Adipocyte (in vitro differentiated cells): ENCODE measurements at regions not wholly inside any gene's neighbourhood (a gene's known extent, or its start where the extent isn't known, plus 50 kb on each side); places are given as distances from the start of the nearest gene placed in this dataset.

Experiments used
- DNase-seq: peaks from one replicate; pipeline ENCODE4 v3.0.0-alpha.2; 2015; ENCODE audit warnings: low read depth
- H3K27me3 ChIP-seq: replicated peaks from 2 replicates; pipeline ENCODE4 v1.7.0; 2013; ENCODE audit warnings: mild to moderate bottlenecking, low read length, moderate library complexity; ENCODE audit not compliant: control insufficient read depth, insufficient read depth
- H3K36me3 ChIP-seq: 2 replicates; pipeline ENCODE4 v1.7.0; 2013; ENCODE audit warnings: low read length, mild to moderate bottlenecking, moderate library complexity; ENCODE audit not compliant: control insufficient read depth, insufficient read depth, severe bottlenecking
- H3K4me1 ChIP-seq: 2 replicates; pipeline ENCODE4 v1.7.0; 2013; ENCODE audit warnings: mild to moderate bottlenecking, low read length, moderate library complexity; ENCODE audit not compliant: control insufficient read depth, insufficient read depth
- H3K4me3 ChIP-seq: 2 replicates; pipeline ENCODE4 v1.7.0; 2013; ENCODE audit warnings: mild to moderate bottlenecking, low read length, moderate library complexity
- H3K9ac ChIP-seq: 2 replicates; pipeline ENCODE4 v1.7.0; 2013; ENCODE audit warnings: mild to moderate bottlenecking, low read length, moderate library complexity
- H3K9me3 ChIP-seq: 2 replicates; pipeline ENCODE4 v1.7.0; 2013; ENCODE audit warnings: mild to moderate bottlenecking, low read length, moderate library complexity; ENCODE audit not compliant: control insufficient read depth

DNA sequence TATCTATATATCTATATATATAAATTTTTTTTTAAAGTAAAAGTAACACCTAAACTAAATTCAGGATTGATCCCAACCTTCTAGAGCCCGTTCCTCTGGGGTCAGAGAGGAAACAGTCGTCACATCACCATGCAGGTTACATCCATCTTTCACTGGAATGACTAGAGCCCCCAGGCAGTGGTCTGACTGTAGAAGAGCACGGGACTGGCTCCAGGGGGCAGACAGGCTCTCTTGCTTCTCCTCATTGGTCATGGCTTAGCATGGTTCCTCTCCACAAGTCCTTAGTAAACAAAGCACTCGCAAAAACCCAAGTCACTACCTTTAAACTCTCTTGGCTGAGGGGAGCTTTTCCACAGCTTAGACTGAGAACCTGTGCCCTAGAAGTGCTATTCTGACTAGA is 110.5 kb downstream of the NR2F2 start:
- Histone ChIP-seq H3K9ac (no peak overlapping the region), H3K27me3 (no peaks in the 10 kb centered on the region), H3K4me1 (no peaks in the 10 kb centered on the region), H3K9me3 (no peaks in the 10 kb centered on the region), H3K36me3 (no peaks in the 10 kb centered on the region), H3K4me3 (no peak overlapping the region)
- no peak for DNase-seq

DNA sequence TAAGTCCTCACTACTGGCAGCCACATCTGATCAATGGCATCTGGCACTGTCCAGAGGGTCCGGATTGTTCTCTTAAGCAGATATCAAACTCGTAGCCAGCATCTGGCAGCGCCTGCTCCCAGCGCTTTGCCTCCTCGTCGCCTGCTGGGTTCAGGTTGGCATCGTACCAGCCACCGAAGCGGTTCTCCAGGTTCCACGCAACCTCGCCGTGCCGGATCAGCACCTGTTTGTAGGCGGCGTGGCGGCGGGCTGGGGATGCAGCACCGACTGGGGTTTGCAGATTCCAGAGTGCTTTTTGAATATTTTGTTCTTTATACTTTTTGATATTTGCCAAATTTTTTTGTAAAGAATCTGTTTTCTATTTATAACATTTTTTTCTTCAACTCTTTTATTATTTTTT is 111.6 kb downstream of the NR2F2 start:
- Histone ChIP-seq H3K27me3 (no peaks in the 10 kb centered on the region), H3K4me1 (no peaks in the 10 kb centered on the region), H3K4me3 (no peak overlapping the region), H3K9ac (no peak overlapping the region), H3K9me3 (no peaks in the 10 kb centered on the region), H3K36me3 (no peaks in the 10 kb centered on the region)
- no peak for DNase-seq

DNA sequence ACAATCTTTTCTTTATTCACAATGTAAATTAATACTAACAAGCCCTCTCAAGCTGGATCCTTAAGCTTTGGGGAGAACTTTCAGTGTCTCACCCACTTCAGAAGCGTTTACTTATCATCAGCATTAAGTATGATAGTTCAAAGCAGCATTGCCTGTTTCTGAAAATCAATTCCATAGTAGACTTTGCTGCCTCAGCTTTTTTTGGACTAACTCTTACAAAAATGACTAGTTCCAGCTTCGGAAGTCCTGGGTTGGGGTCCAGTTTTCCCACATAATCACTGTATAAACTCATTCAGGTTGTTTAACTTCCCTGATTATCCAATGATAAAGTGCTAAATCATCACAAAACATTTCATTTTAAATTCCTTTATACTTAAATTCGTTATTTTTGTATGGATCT is 114.4 kb downstream of the NR2F2 start:
- Histone ChIP-seq H3K36me3 (no peaks in the 10 kb centered on the region), H3K4me1 (no peaks in the 10 kb centered on the region), H3K9ac (no peak overlapping the region), H3K4me3 (no peak overlapping the region), H3K9me3 (no peaks in the 10 kb centered on the region), H3K27me3 (peaks cover 13% of the 10 kb centered on the region)
- DNase-seq: no peak

DNA sequence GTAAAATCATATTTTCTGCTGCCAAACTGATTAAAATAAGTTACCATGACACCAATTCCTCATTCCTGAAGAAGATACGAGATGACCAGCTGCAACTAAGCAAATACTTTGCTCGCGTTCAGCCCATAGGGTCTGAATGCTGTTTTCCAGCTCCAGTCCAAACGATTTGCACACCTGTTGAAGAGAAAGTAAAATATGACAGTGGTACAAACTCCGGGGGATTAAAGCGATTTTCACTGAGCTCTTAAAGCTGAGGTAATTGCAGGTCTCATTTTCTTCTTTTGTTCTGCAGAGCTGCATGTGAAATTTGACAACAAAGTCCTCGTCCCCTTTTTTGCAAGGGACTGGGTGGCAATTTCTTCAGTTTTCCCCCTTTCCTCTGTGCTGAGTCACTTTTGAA is 118.4 kb downstream of the NR2F2 start:
- DNase-seq: no peak
- H3K9ac ChIP-seq: no peak overlapping the region
- peaks cover 25% of the 10 kb centered on the region for H3K27me3 ChIP-seq
- no peaks in the 10 kb centered on the region for H3K9me3 ChIP-seq
- no peak overlapping the region for H3K4me3 ChIP-seq
- no peaks in the 10 kb centered on the region for H3K36me3 ChIP-seq
- no peaks in the 10 kb centered on the region for H3K4me1 ChIP-seq

DNA sequence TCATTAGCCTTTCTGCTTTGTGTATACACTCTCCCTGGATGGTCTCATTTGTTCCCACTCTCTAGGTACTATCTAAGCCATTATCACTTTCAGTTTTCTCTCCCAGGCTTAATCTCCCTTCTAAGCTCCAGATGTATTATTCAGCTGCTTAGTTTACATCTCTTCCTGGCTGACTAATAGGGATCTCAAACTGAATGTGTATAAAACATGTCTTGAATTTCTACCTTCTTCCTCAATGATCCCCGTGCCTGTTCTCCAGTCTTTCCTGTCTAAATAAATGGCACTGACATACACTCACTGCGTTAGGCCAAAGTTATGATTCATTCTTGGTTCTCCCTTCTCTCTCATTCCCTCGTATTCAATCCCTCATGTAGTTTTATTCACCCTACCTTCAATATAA is 127.3 kb downstream of the NR2F2 start:
- H3K9ac ChIP-seq: no peak overlapping the region
- H3K4me1 ChIP-seq: no peaks in the 10 kb centered on the region
- H3K9me3 ChIP-seq: no peaks in the 10 kb centered on the region
- H3K4me3 ChIP-seq: no peak overlapping the region
- no peak for DNase-seq
- no peaks in the 10 kb centered on the region for H3K36me3 ChIP-seq
- peaks cover 4% of the 10 kb centered on the region for H3K27me3 ChIP-seq

DNA sequence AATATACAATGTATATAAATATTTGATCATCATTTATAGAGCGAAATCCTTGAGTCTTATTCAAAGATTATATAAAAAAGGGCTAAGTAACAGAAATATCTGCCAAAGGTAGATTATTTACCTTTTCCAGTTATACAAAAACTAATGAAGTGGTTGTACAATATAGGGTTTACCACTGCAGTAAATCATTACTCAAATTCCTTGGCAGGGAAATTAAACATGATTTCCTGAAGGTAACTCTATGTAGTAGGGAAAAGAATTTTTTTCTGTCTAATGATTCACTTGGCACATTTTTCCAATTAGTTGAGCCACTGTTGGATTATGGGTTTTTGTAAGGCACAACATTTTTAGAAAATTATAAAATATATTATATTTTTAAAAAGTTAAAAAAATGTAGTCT is 129.6 kb downstream of the NR2F2 start:
- Histone ChIP-seq H3K9ac (no peak overlapping the region), H3K4me3 (no peak overlapping the region), H3K9me3 (no peaks in the 10 kb centered on the region), H3K36me3 (no peaks in the 10 kb centered on the region), H3K27me3 (peaks cover 4% of the 10 kb centered on the region), H3K4me1 (no peaks in the 10 kb centered on the region)
- no peak for DNase-seq

DNA sequence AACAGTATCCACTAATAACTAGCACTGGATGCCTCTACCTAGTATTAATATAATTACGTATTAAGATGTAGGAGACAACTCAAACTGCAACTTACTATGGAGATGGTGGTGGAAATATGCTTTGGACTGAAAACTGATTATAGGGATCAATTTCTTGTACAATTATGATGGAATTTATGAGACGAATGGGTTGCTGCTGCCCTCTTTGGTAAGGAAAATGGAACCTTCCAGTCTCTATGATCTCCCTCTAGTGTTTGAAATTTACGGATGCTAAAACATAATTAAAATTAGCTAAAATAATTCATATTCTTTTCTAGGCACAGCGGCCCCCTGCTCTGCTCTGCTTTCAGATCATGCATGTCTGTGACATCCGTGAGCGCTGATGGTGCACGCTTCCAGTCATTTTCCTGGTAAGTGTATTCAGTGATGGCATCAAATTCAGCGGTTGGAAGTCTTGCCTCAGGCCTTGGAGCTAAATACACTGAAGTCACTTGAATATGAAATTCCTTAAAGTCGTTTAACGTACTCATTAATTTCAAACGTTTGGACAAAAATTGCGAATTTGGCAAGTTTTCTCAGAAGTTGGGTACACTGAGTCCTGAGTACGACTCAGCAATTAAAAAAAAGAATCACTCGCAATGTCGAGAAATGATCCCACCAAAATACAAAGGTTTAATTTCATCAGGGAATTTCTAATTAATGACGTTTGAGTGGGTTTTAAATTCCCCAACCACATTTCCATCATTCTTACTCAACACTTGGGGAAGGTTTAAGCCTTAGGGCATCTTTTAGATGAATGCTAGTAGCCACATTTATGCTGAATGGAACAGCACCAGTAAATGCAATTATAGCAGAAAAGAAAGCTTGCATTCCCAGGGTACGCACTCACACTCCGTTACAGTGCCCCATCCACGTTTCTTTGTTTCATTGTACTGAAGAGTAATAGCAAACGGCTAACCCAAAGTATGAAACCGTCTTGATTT is 132.6 kb downstream of the NR2F2 start:
- no peaks in the 10 kb centered on the region for H3K4me1 ChIP-seq
- no peaks in the 10 kb centered on the region for H3K9me3 ChIP-seq
- no peaks in the 10 kb centered on the region for H3K36me3 ChIP-seq
- DNase-seq: peak; percentile 24
- H3K27me3 ChIP-seq: peaks cover 4% of the 10 kb centered on the region
- no peak overlapping the region for H3K4me3 ChIP-seq
- no peak overlapping the region for H3K9ac ChIP-seq

DNA sequence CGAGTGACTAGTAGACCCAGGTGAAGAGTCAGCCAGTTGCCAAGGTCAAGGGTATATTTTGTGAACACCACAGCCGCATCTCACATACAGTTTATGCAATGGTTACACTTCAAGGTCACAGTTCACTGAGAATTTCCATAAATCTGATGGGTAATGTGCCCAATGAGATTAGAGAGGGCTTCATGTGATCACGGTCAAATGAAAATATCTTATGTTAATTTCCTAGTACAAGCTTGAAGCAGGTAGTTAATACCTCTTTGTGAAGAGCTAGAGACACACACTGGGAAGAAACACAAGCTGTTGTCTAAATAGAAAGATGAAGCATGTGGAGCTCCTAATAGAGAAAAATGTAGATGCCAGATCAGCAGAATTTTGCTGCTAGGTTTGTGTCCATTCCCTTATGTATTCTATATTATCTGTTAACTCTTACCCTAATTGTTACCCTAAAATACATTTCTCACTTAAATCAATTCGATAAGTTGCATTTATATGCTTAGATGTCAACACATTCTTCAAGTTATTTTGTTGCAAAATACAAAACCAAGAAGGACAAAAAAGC is 136.0 kb downstream of the NR2F2 start:
- H3K4me1 ChIP-seq: no peaks in the 10 kb centered on the region
- H3K4me3 ChIP-seq: no peak overlapping the region
- no peaks in the 10 kb centered on the region for H3K9me3 ChIP-seq
- DNase-seq: no peak
- H3K9ac ChIP-seq: no peak overlapping the region
- peaks cover 10% of the 10 kb centered on the region for H3K27me3 ChIP-seq
- H3K36me3 ChIP-seq: no peaks in the 10 kb centered on the region

DNA sequence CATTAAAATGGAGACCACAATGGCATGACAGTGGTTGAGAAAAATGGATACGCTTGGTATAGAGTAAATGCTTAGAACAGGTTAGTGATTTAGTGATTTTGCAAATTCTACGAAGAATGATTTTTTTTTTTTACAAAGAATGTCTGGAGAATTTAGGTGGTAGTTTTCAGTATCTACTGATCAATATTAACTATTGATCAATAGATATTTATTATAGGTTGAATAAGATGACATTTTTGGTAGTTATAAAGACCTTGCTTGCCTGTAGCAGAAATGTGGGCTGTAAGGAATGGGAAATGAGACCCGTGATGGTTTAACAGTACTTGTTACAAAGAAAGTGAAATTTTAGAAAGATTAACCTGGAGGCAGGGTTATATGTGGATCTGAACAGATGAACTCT is 137.5 kb downstream of the NR2F2 start:
- Histone ChIP-seq H3K9ac (no peak overlapping the region), H3K36me3 (no peaks in the 10 kb centered on the region), H3K9me3 (no peaks in the 10 kb centered on the region), H3K4me1 (no peaks in the 10 kb centered on the region), H3K4me3 (no peak overlapping the region), H3K27me3 (peaks cover 10% of the 10 kb centered on the region)
- DNase-seq: no peak

DNA sequence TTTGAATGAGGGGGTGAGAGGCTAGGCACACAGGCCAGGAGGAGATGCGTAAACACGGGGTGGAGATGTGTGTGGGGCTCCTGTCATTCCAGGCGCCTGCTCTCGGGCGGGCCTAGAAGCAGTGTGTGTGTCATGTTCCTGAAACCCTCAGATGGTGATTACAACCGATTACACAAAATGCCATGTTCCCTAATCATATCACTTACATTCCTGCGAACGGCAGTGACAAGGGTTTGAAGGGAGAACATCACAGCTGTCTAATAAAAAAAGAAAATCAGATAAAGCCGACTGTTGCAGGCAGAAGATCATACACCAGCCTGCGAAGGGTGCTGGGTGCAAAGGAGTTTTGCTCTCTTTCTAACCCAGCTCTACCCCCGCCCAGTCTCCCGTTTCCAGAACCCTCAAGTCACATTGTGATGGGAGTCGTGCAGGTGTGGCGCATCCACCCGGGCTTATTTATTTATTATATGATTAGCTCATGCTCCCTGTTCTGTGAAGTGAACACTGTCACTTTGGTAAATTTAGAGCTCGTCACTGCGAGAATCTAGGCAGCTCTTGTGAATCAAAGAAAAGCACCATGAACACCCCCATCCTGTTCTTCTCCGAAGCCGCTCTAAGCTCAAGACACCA is 140.3 kb downstream of the NR2F2 start:
- Histone ChIP-seq H3K9ac (no peak overlapping the region), H3K4me1 (no peaks in the 10 kb centered on the region), H3K36me3 (no peaks in the 10 kb centered on the region), H3K27me3 (peaks cover 10% of the 10 kb centered on the region), H3K4me3 (no peak overlapping the region), H3K9me3 (no peaks in the 10 kb centered on the region)
- no peak for DNase-seq

DNA sequence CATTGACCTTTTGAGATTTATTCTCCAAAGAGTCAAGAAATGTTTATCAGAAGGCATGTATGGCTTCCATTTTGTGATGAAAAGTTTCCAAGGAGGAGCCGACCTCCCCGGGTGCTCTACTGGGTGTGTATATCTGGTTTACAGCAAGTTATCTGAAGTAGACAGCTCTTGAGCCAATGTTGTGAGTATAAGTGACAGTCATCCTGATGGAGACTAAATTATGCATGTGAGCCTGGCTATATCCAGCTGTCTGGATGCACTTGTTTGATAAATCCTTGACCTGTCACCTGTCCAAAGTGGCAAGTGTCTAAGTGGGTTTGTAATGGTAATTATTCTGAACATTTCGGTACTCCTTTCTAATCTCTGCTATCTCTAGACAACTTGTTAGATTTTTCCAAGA is 142.2 kb downstream of the NR2F2 start:
- H3K9me3 ChIP-seq: no peaks in the 10 kb centered on the region
- H3K36me3 ChIP-seq: no peaks in the 10 kb centered on the region
- DNase-seq: no peak
- peaks cover 10% of the 10 kb centered on the region for H3K27me3 ChIP-seq
- H3K4me3 ChIP-seq: no peak overlapping the region
- H3K9ac ChIP-seq: no peak overlapping the region
- H3K4me1 ChIP-seq: no peaks in the 10 kb centered on the region
